HG03457 (cell line): ENCODE measurements at regions not wholly inside any gene's neighbourhood (a gene's known extent, or its start where the extent isn't known, plus 50 kb on each side); places are given as distances from the start of the nearest gene placed in this dataset.
"Not testable (repeated sequence)": the region's sequence is repeated elsewhere in the genome, so short reads cannot be mapped to it uniquely, and the experiment has no call there.

Experiments used
- ATAC-seq: cut with Tn5 transposase; IDR thresholded peaks from one replicate; pipeline ENCODE4 v1.9.1; 2021; ENCODE audit warnings: moderate number of reproducible peaks; ENCODE audit not compliant: unreplicated experiment

DNA sequence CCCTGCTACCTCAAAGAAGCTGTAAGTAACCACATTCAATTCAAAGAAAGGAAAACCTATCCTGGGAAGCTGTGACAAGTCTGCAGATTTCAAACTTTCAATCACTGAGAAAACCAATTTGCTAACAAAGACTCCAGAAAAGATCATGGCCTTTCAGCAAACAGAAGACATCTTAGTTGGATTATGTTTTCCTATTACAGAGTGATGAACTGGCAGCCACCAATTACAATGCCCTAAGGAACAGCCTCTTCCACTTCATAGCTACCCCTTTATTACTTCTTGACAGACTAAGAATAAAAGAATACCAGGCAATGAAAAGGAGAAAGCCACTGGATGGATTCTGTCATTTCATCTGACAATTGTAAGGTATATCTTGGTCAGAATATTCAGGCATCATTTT lies 128.2 kb upstream of the RASEF start:
- ATAC-seq, result no peak

GRCh38 chr9:83189026-83189425 lies 126.1 kb upstream of the RASEF start:
- ATAC-seq, result not testable (repeated sequence)

- ATAC-seq, result no peak
Measured at GRCh38 chr9:83188277-83188676, 125.3 kb upstream of the RASEF start.

- no peak for ATAC-seq
Measured at GRCh38 chr9:83186155-83186737, 123.3 kb upstream of the RASEF start.

DNA sequence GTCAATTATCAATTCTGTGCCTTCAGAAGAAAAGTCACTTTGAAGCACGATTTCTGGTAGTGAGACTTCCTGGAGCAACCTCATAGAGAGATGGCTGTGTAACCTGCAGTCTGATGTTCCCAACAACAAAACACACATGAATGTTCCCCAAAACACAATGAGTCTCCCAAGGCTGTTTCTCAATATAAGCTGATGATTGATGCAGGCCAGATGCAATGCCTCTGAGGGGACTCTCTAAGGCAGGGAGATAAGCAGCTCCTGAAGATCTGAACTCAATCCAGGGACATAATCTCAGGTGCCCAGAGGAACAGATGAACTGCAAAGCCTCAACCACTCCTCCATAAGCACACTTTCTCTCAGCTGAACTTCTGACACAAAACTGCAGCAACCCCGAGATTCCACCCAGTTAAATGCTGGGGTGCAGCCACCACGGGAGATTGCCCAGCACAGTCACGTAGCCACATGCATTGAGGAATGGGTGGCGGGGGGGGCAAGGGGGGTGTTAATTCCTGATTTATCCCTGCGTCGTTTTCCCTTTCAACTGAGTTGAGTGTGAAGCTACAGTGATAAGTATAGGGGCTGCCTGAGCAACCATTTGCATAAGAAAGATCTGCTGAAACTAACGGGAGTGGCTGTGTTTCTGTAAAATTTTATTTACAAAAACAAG lies 122.7 kb upstream of the RASEF start:
- ATAC-seq, result no peak

DNA sequence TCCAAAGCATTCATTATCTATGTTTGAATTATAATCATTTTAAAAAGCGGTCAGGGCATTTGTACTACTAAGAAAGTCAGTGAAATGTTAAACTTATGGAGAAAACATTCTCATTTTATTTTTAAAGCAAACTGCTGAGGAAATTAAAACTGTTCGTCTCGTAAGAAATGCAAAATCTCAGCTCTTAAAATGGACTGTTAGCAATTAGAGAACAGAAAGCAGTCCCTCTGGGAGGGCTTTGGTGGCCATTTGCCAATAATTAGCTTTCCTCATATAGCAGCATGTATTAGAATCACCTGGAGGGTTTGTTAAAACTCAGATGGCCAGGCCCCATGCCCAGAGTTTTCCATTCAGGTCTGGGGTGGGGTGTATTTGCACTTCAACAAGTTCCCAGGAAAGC lies 120.7 kb upstream of the RASEF start:
- no peak for ATAC-seq

- ATAC-seq, result no peak
Measured at GRCh38 chr9:83182071-83182470, 119.1 kb upstream of the RASEF start.

DNA sequence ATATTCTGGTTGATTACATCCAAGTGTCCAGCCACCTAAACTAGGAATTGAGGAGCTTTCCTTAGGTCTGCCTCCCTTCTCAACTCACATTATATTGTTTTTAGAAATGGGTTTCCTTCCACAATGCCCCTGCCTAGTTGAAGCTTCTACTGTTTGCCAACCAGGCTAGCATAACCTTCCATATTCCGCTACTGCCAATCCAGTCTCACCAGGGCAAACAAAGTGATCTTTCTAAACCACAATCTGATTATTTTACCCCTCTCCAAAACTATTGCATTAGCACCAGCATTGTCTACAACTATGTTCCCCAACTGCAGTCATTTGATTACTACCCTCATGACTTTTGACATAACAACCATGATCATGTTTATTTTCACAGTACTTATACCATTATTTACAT lies 115.8 kb upstream of the RASEF start:
- no peak for ATAC-seq

DNA sequence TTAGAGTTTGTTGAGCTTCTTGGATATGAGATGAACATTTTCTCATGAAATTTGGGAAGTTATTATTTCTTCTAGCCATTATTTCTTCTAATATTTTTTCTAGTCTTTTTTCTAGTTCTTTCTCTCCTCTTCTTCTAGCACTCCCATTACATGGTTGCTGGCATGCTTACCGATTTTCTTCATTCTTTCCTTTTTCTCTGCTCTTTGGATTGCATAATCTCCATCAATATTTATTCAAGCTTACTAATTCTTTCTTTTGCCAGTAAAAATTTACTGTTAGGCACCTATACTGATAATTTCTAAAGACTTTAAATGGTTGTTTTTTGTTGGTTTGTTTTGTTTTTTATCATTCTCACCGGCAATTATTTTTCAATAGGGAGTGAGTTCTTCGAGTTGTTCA lies 114.8 kb upstream of the RASEF start:
- ATAC-seq, result no peak

DNA sequence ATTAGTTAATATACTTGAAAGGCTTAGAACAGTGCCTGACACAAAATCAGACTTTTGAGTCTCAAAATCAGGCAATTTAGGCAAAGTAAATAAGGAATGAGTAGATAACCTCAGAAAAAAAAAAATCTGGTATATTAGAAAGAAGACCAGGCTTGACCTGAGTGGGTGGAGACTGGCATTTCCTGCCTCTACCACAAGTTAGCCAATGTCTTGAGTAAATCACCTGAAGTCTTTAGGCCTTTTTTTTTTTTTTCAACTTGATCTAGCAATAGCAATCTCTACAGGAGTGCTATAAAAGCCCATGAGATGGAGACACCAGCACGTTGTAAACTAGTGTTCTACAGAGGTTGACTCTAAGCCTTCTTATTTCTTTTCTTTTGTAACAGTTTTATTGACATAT lies 104.2 kb upstream of the RASEF start:
- ATAC-seq, result no peak

DNA sequence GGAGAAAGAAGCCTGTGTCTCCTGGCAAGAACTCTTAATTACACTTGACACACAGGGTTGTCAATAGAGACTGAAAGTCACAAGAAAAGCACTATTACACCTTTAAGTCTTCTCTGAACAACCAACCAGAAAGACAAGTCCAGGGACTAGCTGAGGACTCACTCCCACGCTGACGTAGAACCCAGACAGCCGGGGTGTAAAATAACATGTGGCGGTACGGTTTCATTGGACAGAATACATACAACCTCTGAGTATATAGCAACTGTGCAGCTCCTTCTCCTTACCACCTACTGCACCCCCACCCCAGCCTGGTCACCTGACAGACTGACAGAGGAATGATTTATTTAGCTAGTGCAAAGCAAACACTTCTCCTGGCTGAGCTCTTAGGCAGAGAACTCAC lies 103.4 kb upstream of the RASEF start:
- no peak for ATAC-seq

DNA sequence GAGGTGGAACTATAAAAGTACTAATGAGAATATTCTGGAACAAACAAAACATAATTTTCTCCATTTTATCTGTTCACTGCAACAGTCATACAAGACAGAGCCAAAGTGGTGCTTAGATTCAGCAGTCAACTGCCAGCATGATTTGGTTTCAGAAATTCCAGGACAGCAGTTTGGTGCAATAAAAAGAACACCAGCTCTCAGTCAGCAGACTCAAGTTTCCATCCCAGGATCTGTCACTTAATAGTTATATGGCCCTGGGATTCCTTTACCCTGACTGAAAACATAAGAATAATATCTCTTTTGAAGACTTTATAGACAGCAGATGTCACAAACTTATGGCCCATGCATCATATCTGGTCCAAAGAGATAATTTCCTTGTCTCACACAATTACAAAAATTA lies 92.8 kb upstream of the RASEF start:
- no peak for ATAC-seq

DNA sequence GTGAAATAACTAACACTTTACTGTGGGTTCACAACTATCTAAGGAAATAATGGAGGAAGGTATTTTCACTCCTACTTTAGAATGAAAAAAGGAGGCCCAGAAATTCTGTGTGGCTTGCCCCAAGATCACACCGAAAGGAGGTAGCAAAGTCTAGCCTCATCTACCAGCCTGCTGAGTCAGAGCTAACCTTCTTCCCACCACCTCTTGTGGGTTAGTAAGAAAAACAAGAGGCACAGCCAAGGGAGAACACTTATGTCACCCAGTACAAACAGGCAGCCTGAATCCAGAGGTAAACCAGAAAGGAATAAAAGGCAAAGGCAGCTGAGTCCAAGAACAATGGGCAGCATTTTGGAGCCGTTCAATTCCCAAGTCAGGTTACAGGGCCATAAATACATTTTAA lies 91.9 kb upstream of the RASEF start:
- no peak for ATAC-seq

GRCh38 chr9:83154087-83154736 lies 91.3 kb upstream of the RASEF start:
- ATAC-seq, result peak; percentile 98

DNA sequence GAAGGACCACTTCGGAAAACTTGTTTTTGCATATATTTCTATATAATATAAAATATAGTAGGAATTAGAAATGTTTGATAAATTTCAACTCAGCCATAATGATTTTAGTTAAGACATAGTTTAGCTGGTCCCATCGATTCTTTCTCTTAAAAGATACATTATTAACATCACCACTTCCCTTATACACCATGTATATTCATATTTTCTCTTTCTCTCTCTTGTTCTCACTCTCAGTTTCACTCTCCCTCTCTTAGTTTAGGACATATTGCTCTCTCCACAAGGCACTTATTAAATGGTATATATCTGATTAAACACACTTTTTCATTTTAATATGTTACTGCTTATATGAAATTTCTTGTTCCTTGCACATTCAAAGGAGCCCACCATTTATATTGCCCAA lies 90.1 kb upstream of the RASEF start:
- ATAC-seq, result no peak

DNA sequence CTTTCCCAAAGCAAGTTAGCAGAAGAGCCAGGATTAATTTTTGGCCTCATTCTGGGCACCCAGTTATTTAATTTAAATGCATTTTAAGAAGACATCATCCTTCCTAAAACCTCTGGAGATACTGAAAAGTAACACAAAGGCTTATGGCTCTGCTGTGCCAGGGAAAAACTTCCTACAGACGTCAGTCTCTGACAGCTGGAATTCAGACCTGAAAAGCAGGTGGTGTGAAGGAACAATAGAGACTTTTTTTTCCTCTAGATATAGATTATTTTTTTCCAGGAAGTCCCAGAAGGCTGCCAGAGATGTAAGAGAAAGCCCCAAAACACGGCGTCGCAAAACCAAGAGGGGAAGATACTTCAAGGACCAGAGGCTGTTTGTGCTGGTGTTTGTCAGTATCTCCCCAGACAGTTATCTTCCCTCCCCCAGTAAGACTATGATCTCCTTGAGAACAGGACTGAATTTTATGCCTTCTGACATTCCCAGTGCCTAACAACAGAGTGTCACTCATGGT lies 88.7 kb upstream of the RASEF start:
- ATAC-seq, result no peak

DNA sequence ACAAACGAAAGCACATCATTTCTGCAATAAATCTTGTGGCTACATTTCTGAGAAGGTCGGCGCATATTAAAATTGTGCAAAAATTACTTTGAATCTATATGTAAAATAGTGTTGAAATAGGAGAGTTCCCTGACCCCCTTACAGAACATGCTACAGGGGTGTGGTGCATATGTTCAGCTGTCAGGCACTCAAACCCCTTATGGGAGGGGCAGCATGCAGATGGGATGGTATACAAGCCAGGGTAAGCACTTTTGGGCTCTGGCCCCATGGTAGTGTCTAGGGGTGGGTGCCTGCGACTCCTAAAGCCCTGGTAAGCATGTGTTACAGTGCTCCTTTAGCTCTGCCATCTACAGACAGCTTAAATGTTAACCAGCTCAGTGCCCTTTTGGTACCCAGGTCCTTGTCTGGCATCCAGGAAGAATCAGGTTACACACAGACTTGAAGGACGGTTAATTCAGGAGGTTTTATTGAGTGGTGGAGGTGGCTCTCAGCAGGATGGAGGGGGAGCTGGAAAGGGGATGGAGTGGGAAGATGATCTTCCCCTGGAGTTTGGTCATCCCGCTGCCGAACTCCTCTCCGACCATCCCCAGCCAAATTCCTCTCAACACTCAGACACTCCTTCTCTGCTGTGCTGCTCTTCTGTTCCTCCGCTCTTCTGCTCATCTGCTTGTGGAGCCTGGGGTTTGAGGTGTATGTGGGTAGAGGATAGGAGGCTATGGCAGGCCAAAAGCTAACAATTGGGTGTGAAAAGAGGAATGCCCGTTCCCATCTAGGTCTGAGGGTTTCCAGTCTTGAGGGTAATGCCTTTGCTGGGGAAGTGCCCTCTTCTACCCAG lies 84.6 kb upstream of the RASEF start:
- no peak for ATAC-seq

DNA sequence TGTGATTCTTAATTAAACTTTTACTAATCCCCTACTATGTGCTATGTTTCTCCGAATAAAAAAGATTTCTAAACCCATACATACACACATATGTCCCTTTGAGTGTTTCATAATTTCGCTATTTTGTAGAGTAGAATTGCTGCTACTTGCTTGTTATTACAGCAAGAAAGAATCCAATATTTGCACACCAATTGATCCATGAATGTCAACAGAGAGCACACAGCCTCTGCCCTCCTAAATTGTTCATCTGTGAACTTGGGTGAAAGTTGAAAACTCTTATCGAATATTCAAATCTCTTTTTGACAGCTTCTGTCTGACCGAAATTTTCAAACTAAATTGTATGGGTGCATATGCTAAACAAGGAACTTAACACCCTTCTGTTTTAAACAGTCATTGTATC lies 83.4 kb upstream of the RASEF start:
- ATAC-seq, result no peak

GRCh38 chr9:83144492-83144891 lies 81.5 kb upstream of the RASEF start:
- ATAC-seq, result no peak

- ATAC-seq, result no peak
Measured at GRCh38 chr9:83142389-83142788, 79.4 kb upstream of the RASEF start.

- ATAC-seq, result no peak
Measured at GRCh38 chr9:83141887-83142286, 78.9 kb upstream of the RASEF start.

DNA sequence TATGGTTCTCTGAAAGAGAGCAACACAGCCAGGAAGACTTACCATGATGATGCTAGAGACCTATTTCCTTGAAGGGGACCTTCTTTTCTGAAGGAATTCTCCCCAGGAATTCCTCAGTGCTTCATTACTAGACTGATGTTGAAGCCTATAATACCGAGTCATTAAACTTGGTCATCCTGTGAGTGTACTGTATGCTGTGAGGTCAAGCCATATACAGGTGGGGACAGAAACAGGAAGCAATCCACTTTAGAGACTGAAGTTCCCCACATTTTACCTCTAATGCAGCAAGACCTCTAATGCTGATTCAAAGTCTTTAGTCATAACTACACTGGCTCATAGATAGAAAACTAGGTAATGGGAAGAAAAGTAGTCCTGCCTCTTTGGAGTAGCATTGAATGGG lies 77.1 kb upstream of the RASEF start:
- no peak for ATAC-seq
